NCI-H146 treated with DMSO at 0.1 percent for 48 hours (cell line): ENCODE measurements at regions not wholly inside any gene's neighbourhood (a gene's known extent, or its start where the extent isn't known, plus 50 kb on each side); places are given as distances from the start of the nearest gene placed in this dataset.

ENCODE experiments used
- DNase-seq: peaks from one replicate; lab custom pipeline; 2025; ENCODE audit not compliant: unreplicated experiment; lab: John Stamatoyannopoulos, UW

DNA sequence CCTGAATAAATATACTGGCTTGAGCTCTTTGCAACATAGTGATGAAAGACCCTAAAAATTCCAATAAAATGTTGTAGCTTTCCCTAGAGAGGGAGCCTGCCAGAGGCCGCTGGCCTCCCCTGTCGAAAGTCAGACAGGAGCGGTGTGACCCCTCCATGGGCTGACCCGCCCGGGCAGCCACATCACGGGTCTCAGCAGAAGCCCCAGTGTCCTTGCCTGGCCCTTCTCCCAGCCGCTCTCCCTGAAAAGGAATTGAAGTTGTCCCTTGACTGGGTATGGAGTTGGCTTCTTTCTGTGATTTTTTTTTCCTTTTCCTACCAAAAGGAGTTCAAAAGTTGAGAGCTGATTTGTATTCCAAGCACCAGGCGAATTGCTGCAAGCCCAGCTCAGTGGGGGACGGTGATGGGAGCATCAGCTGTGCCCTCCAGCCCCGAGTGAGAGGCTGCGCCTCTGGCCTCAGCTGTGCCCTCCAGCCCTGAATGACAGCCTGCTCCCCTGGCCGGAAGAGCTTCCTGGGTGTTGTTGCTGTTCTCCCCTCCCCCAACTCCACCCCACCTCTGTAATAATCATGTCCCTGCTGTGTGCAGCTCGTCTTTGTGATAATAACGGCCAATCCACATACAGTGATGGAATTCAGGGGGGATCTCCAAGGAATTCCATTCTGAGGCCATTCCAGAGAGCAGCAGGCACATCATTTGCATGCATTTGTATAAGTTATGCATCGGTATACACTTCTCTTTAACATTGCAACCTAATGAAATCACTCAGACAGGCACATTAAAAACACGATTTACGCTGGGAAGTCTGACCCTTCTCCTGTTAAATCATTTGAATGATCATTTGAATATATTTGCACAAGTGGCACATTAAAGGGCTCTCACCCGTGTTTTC is 501.0 kb downstream of the EIPR1 start:
- DNase-seq, result no peak

DNA sequence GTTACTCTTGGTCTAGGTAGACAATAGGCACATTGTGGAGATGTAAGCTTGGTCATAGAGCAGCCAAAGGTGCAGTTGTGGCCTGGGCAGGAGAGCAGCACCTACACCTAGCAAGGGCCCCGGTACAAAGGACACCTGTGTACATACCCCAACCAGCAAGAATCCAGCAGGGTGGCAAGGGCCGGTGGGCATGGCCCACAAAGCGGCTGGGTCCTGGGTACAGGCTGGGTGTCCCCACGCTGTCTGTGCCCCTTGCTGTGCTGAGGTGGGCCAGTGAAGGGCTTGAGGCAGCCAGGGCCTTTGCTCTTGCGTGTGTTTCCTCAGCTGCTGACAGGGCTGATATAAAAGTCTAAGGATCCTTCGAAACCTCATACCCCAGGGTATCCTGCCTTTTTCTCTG is 501.8 kb downstream of the EIPR1 start:
- DNase-seq, result no peak

- DNase-seq, result no peak
Observed at GRCh38 chr2:2875296-2875695, 502.3 kb downstream of the EIPR1 start.

- DNase-seq, result no peak
Observed at GRCh38 chr2:2874805-2875204, 502.8 kb downstream of the EIPR1 start.

DNA sequence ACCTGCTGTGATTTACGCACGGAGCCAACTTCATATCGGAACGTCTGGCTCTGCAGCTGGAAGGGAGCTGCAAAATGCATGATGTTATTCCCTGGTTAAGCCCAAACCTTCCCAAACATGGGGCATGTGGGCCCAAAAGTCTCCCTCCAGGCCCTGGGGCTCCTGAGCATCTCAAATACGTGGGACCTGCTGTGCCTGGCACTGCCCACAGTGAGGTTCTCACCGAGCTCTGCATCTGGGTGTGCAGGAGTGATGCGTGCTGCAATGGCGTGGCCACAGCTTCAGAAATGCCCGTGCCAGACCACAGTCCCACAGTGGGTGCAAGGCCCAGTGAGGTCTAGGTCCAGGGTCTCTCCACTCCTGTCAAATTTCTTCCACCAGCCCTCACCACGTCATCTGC is 503.3 kb downstream of the EIPR1 start:
- DNase-seq, result no peak

DNA sequence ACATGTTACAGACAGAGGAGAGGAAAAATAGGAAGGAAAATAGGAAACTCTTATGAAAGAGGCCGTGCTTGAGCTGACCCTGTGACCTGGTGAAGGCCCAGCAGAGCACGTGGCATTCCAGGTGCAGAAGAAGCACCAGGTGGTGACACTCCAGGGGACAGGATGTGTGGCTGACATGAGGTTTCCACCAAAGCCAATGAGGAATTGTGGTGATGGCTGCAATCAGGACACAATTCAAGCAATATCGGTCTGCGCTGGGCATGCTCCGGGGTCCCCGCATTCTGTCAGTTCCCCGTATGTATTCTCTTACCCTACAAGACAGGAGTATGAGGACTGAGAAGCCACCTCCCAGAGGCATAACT is 504.2 kb downstream of the EIPR1 start:
- peak; percentile 21 for DNase-seq

GRCh38 chr2:2872713-2873449 is 504.7 kb downstream of the EIPR1 start:
- DNase-seq, result no peak

GRCh38 chr2:2872309-2872617 is 505.4 kb downstream of the EIPR1 start:
- no peak for DNase-seq

DNA sequence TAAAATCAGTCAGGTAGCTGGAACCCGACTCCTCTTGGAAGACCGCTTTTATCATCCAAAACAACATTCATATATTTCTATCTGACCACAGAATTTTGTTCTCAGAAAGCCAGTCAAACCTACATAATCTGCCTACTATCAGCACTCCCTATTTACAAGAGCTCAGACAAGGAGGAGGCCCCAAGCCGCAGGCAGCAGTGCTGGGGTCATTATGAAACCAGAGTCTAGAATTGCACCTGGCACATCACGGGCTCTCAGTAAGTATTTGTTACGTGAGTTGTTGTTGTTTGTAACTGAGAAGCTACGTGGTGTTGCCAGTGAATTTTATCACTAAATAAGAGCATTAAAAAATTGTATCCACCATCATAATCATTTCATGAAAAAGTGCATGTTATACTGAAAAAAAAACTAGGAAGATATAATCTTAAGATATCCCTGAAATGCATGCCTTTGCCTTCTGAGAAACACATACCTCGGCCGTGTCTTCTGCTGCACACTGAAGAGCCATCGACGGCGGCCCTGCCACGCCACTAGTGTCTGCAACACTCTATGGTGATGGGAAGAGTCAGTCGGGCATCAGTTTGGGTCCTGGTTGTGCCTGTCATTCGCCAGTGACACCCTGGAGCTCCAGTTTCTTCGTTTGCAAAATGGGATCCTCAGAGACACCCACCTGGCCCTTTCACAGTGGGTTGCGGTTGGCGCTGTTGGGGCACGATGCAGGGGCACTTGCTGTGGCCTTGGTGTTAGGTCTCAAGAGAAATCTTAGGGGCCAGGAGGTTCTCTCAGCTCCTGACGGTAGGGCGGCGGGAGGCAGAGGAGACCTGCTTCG is 505.9 kb downstream of the EIPR1 start:
- DNase-seq, result no peak

- no peak for DNase-seq
Observed at GRCh38 chr2:2870106-2870505, 507.5 kb downstream of the EIPR1 start.

DNA sequence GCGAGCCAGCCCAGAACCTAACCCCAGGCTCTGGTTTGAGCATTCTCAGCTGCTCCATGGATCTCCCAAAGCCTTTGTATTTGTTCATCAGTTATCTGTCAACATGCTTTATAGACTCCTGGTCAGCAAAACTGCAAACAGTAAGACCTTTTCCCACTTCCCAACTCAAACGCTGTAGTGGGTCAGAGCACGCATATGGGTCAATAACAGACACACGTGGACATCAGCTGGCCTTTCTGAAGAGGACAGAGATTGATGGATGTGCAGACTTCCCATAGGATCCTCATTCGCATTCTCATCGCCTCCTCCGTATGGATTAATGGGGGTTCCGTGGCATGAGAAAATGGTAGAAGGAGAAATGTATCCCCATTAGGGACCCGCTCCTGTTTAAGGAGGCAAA is 508.1 kb downstream of the EIPR1 start:
- no peak for DNase-seq

DNA sequence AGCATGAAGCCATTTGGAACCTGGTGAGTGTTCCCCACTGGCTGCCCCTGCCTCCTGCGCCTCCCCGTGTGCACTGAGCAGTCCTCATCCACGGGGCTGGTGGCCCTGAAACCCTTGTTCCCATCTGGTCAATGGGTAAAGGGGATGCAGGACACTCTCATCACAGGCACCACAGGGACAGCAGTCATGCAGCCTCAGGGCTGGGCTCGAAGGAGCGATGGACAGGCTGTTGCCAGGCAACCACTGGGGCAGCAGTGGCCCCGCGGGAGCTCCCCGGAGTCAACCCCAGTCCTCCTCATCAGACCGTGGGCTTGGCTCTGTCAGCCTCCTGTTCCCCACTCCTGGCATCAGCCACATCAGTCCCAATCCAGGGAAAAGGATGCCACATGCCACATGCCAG is 509.5 kb downstream of the EIPR1 start:
- no peak for DNase-seq

DNA sequence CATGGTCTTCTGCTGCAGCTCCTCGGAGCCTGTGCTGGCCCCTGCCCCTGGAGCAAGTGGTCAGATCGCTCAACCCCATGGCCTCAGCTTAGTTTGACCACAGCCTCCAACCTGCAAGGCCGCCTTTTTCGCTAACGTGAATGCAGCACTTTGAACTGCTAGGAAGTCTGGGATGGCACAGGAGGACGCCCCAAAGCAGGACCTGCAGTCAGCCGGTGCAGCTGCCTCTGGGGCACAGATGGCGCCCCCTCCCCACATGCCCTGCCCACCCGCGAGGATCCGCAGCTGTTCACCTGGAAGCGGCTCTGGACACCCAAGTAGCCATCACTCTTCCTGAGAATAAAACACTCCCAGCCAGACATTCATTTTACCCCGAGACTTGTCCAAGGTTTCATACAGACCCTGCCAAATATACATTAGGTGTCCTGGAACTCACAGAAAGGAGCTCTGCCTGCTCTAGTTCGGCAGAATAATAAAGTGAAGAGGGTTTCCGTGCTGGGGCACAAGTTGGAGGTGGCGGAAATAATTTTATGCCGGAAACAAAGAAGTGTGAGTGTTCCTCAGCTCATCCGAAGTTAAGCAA is 510.1 kb downstream of the EIPR1 start:
- DNase-seq, result no peak

DNA sequence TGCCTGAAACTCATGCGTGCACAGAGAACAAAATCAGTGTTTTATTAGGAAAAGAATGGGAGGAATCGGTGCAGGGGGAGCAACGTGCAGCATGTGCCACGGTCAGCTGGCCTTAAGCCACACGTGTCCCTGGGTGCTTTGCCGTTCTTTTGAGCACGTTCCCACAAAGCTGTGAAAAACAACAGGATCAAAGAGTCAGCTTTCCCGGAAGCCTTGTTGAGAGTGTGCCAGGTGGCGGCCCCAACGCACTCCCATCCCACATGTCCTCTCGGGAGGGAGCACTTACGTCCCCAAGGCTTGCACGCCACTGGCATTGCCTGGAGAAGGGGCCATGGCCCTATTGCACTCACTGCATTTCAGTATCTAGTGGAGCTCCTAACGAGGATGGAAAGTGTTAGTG is 511.2 kb downstream of the EIPR1 start:
- no peak for DNase-seq

- DNase-seq, result no peak
Observed at GRCh38 chr2:2862386-2862785, 515.2 kb downstream of the EIPR1 start.

DNA sequence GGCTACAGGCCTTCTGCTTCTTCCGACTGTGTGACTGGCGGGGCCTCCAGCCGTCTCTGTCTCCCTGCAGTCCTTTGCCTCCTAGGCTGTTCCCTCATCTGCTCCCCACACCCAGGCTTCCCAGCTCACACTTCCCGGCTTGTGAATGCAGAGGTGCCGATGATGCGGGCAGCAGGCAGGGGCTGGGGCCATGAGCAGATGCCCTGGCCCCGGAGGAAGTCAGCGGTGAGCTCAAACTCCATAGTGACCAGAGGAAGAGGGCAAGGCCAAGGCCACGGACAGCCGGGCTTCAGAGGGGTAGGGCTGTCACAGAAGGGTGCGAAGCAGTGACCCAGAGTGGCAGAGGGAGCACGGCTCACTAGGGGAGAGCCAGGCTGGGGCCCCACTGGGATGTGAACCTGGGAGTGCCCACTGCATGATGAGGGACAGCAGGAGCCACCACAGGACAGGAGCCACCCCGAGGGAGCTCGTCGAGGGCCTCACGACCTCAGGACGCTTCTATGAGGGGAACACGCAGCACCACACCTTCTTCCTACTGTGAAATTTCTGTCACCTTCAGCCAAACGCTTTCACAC is 515.9 kb downstream of the EIPR1 start:
- no peak for DNase-seq

- DNase-seq, result no peak
Observed at GRCh38 chr2:2860589-2861300, 516.9 kb downstream of the EIPR1 start.

- DNase-seq, result no peak
Observed at GRCh38 chr2:2859732-2860131, 517.9 kb downstream of the EIPR1 start.

- no peak for DNase-seq
Observed at GRCh38 chr2:2859164-2859563, 518.5 kb downstream of the EIPR1 start.

- no peak for DNase-seq
Observed at GRCh38 chr2:2856723-2857415, 520.7 kb downstream of the EIPR1 start.
